ENCODE measurements at regions not wholly inside any gene's neighbourhood (a gene's known extent, or its start where the extent isn't known, plus 50 kb on each side); places are given as distances from the start of the nearest gene placed in this dataset.

DNA sequence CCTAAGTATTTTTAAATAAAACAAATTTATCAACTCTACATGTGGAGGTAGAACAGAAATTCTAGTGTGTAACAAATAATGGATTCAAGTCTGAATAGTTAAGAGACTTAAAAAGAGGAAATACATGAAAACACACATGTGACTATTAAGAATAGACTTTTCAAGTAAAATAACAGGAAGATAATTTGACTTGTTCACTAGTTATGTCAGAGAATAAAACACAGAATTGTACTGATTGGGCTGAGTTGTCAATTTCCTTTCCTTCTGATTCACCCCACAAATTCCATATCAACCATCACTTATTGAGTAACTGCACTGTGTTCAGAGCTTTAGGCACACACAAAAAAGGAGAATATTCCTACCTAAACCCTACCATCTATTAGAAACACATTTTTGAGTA lies 557.2 kb downstream of the TUSC7 start:
- DNase-seq, result no peak

- DNase-seq, result no peak
Measured at GRCh38 chr3:117268318-117268717, 558.7 kb downstream of the TUSC7 start.

DNA sequence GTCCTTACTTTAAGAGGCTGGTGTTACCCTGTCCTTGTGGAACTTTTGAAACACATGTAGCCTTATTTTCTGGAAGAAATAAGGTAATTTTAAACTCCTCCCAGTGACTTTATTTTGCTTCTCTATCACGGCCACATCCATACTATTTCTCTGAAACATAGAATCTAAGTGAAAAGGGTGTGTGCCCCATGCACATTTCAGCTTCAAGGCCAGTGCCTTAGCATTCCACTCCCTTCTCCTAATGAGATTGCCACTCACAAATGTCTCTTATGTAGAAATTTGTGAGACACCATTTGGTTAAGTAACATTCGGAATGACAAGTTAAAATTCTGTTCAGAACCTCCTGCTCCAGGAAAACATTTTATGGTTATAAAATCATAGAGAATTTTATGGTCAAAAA lies 562.7 kb downstream of the TUSC7 start:
- DNase-seq, result no peak

GRCh38 chr3:117272876-117273523 lies 563.4 kb downstream of the TUSC7 start:
- no peak for DNase-seq

- DNase-seq, result no peak
Measured at GRCh38 chr3:117277816-117278215, 568.2 kb downstream of the TUSC7 start.

DNA sequence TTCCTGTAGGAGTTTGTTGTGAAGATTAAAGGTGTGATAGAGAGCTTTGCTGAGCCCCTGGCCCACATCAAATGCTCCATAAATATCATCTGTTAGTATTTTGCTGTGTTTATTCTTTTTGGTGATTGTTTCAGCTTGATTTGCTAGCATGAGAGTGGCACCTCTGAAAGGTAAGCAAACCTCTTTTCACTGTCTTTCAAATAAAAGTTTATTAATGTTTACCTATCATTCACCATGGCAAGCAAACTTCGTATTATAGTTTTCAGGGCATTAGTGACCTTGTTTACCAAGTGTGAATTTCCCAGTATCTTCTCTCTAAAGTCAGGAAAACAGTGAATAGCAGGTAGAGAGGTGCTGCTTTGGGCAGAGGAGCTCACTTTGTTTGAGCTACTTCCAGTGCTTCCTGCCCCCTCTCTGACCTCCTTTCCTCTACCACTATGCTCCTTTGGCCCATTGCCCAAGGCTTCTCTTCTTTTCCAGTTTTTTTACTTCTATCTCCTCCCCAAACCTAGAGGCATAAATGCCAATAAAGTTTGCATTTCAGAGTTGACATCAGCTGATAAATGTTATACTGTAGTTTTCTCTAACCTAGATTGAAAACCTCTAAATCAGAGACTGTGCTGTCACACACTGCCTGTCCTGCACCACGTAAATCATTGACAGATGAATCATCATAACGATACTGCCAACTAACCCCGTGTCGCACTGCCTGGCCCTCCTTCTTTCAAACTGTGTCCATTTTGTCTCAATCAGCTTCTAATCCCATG lies 569.0 kb downstream of the TUSC7 start:
- no peak for DNase-seq

- no peak for DNase-seq
Measured at GRCh38 chr3:117281371-117281770, 571.8 kb downstream of the TUSC7 start.

DNA sequence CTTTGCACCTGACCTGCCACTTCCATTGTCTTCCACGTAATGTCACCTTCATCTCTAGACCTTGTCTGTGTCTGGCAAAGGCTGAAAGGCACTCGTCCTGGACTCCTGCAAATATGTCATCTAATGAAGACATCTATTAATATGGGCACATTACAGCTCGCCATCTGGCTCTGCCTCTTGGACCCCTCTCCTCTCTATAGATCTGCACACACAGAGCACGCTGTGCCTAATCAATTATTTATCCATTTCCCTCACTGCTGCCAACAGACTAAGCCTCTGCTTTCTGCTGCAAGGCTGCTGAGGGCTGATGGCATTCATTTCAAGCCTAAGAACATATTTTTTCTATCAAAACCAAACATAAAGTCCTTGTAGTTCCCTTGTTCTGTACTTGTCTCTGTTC lies 573.0 kb downstream of the TUSC7 start:
- no peak for DNase-seq

DNA sequence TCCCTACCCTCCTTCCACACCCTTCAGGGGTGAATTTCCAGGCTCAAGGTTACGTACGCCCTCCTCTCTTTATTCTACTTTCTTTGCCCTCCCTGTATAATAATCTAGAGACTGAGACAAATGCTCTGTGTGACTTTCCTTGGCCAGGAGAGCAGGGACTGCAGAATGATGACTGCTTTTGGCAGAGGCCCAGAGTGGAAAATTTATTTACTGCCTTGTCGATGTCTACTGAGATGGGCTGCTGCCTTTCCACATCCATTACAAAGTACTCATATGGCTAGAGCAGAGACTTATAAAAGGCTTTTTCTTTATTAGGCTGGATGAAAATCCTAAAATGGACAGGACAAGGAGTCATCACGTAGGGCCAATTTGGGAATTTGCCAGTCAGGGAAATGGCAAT lies 576.2 kb downstream of the TUSC7 start:
- no peak for DNase-seq

GRCh38 chr3:117286488-117286887 lies 576.9 kb downstream of the TUSC7 start:
- no peak for DNase-seq

GRCh38 chr3:117287602-117288001 lies 578.0 kb downstream of the TUSC7 start:
- DNase-seq, result no peak

DNA sequence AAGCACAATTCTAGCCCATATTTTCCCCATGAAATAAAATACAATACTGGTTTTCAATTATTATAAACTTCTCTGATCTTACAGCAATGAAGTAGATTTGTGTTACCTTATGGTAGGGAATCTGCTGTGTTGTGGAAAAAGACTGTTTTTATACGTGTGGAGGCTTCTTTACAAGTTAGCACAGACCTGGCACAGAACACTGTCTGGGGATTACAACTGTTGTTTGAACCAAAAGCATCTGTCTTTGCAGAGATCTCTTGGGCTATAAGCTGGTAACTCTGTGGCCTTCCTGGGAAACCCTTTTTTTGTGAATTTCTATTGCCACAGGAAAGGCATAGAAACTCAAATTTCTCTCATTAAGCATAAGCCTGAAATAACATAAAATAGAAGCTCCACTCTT lies 581.9 kb downstream of the TUSC7 start:
- no peak for DNase-seq

DNA sequence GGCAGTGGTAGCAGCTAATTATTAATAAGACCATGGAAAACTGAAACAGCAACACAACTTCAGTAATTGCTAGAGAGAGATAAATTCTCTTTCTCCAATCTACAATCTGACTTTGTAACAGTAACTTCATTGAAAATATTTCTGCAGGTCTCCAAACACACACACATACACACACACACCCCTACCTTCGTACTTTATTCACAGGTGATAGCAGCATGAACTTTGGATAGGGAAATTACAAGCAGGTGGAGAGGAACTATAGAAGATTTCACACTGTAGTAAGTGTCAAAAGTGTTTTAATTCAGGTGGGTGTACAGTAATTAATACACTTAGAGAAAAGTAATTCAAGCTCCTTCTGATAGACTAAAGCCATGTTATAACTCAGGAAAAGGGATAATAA lies 587.5 kb downstream of the TUSC7 start:
- DNase-seq, result no peak

DNA sequence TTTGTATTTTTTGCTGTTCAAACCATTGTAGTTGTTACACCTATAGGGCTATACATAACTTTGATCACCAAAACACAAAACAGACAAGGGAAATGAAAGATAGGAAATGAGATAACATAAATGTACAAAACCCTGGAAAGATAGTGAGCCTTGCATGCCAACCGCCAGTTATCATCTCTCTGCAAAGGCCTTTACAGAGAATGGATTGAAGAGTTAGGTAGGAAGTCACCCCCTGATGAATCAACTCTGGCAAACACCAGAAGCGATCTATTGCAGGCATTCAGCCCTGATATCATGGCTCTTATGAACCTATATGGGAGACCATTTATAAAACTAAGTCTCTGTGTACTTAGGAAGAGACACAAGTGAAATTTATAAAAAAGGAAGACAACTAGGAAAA lies 588.0 kb downstream of the TUSC7 start:
- no peak for DNase-seq

DNA sequence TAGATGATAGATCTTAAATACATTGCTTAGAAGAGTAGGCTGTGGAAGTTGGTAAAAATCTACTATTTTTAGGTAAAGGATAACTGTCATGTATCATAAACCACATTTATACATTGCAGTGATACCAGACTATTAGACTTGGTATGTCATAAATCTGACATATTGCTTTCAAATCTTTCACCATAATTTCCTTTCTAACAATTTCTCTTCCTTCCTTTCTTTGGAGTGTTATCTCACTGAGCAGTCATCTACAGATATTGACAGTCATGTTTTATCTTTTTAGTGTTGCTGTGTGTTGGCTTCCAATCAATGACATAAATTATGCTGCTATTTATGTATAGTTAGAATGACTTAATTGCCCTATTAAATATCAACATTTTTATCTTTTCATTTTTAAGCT lies 588.7 kb downstream of the TUSC7 start:
- no peak for DNase-seq

DNA sequence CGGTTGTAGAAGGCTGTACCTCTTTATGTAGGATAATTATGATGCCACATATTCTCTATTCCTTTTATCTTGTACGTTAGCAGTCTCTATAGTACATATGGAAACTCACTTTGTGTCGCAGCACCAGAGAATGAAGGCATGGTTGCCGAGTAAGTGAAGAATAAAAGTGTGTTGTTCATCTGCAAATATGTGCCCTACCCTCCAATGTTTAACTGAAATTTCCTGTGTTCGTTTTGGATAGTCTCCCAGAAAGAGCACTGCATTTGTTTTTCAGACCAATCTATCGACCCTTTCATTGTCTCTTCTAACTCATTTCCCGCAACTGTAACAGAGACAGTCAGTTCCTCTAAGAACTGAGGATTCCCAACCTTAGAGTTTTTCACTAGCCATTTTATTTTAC lies 592.8 kb downstream of the TUSC7 start:
- DNase-seq, result no peak

DNA sequence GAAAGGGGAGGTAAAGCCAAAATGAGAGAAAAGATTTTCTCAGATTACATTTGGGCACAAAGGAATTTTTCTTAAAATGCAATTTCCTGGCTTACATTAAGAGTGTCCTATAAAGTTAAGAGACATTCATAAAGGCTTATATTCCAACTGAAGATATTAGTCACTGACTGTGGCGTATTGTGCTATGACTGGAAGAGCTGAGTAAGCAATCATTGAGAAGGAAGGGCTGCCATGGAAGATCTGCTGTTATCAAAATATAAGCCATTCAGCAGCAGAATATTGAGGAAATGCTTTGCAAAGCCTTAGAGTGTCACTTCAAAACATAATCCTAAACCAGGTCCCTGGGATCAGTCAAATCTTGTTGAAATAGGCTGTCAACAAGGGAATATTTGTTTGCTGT lies 593.9 kb downstream of the TUSC7 start:
- DNase-seq, result no peak

DNA sequence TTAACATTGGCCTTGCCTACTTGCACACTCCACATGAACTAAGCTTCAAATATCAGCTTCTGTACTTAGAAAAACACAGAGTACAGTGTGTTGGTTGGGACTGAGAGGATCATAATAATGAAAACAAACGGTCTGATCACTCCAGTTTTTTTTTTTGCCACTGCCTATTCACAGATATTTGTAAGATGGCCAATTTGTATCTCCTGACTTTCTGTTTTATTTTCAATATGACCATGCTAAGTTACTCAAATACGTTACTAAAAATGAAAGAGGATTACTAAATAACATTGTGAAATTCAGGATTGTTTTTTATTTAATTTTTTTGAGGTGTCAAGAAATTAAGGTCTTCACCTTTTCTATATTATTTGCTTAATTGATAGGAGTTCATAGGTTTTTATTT lies 595.1 kb downstream of the TUSC7 start:
- no peak for DNase-seq

- DNase-seq, result no peak
Measured at GRCh38 chr3:117305681-117306080, 596.1 kb downstream of the TUSC7 start.

DNA sequence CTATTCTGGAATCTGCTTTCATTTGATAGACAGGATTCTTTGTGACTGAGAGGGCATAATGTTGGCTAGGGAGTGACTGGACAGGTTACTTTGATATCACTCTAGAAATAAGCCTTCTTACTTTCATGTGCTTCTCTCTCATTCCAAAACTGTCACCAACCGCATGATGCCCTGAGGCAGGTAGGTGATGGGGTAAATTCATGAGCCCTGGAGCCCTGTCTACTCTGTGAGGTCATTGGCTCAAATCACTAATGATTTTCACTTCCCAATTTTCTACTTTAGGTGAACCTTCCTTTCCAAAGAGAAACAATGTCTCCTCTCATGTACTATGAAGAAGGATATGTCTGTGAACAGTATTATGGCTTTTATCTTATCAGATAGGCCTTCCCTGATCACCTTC lies 596.7 kb downstream of the TUSC7 start:
- no peak for DNase-seq

GRCh38 chr3:117308353-117308752 lies 598.8 kb downstream of the TUSC7 start:
- DNase-seq, result no peak

DNA sequence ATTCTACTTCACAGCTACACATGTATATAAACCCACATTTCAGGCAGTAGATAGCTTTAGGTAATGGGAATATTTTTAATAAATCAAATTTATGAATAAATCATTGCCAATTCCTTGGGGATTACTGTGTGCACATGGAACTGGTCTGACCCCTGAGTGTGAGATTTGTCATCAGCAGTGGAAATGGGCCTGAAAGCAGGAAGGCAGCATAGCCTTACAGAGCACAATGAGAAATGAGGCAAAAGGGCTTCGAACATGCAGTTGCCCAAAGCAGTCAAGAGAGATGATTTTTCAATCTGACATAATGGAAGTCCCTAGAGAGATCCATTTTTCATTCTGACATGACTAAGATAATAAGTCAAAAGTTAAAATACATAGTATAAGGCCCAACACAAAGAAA lies 599.2 kb downstream of the TUSC7 start:
- DNase-seq, result no peak

DNA sequence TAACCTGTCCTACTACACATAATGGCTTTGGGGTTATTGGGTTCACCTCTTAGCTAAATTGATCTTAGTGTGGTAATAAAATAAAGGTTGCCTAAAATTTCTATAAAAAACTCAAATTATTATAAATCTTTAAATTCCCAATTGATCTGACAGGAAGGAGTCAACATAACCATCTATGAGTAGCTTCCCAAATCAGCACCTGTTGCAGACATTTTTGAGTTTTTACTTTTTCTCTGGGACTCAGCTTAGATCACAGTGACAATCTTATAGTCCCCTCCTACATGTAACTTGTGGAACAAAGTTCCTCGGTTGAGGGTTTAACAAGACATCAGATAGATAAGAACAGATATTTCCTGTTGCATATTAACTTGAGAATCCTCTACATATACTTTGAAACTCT lies 601.0 kb downstream of the TUSC7 start:
- no peak for DNase-seq

DNA sequence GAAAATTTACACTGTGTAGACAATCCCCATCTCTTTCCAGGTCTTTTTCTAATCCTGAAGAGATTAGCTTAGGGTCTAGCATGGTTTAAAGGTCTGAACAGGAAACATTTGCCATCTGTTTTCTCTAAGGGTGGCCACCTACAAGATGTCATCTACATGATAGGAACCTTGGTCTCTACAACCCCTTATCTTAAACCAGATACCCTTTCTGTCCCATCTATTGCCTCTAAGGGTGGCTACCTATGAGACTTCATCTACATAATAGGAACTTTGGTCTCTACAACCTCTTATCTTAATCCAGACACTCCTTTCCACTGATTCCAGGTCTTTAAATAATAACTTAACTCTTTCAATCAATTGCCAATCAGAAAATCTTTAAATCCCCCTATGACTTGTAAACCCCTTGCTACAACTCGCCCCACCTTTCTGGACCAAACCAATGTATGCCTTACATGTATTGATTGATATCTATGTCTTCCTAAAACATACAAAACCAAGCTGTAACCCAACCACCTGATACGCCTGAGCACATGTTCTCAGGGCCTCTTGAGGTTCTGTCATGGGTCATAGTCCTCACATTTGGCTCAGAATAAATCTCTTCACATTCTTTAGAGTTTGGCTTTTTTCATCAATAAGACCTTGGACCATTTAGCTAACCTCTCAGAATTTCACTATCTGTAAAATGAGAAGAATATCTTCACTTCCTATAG lies 605.0 kb downstream of the TUSC7 start:
- DNase-seq, result no peak
